K562 (cell line): ENCODE measurements at regions not wholly inside any gene's neighbourhood (a gene's known extent, or its start where the extent isn't known, plus 50 kb on each side); places are given as distances from the start of the nearest gene placed in this dataset.

Experiments
- ATAC-seq: fragments of 200-7000 bp; cut with Tn5 transposase; 3 replicates; pipeline ENCODE4 v1.9.1; 2020; ENCODE audit warnings: moderate library complexity
- BruUV-seq: library from RNA; stranded (reverse); fragments of 400-500 nt; replicated peaks from 2 replicates; lab custom pipeline; 2021; lab: Mats Ljungman, UMichigan
- CTCF ChIA-PET: fragments of 300-600 bp; formaldehyde crosslinking; extraction: SDS; loops from one replicate; lab custom pipeline; 2021; ENCODE audit warnings: low intra/inter-chr PET ratio; lab: Yijun Ruan, JAX
- POLR2A ChIA-PET: fragments of 300-600, 350-650 bp; sonication (Branson Sonifier 250); formaldehyde crosslinking; extraction: SDS; loops from one replicate; lab custom pipeline; 2021; ENCODE audit warnings: antibody characterized with exemption, inconsistent platforms; lab: Yijun Ruan, JAX
- DNase-seq, 4 experiments: peaks; one replicate each; pipeline versions ENCODE4 v3.0.0 to v3.0.0-alpha.2; 2011 to 2018; ENCODE audit warnings: low spot score in 3 of 4, mixed read lengths in 3 of 4; ENCODE audit errors: extremely low read depth in 1 of 4
- FAIRE-seq: peaks from 2 replicates; lab custom pipeline; 2011; peaks lifted over from hg19 to GRCh38; lab: Jason Lieb, UNC
- H2AFZ ChIP-seq: 2 replicates; pipeline ENCODE4 v1.6.0; 2011; ENCODE audit warnings: low read depth, low read length, control low read depth, inconsistent platforms
- H3K27ac ChIP-seq: fragments of 200-600 bp; 3 replicates; pipeline ENCODE4 v1.8.0; 2011; ENCODE audit warnings: low read depth, mild to moderate bottlenecking, control low read depth, inconsistent platforms, low read length, moderate library complexity, mixed read lengths; ENCODE audit errors: extremely low read depth
- H3K27me3 ChIP-seq, 2 experiments: fragments of 300-600 bp in 1 of 2; 2 replicates in 1 of 2; 3 replicates in 1 of 2; pipeline versions ENCODE4 v1.6.0 to v1.8.0; 2011; ENCODE audit warnings: inconsistent platforms in 2 of 2, low read length in 2 of 2, mild to moderate bottlenecking in 1 of 2, mixed read lengths in 1 of 2, moderate library complexity in 1 of 2; ENCODE audit not compliant: control insufficient read depth in 2 of 2, insufficient read depth in 2 of 2
- H3K36me3 ChIP-seq: fragments of 300-600 bp; 3 replicates; pipeline ENCODE4 v1.8.0; 2011; ENCODE audit warnings: mild to moderate bottlenecking, low read length, inconsistent platforms; ENCODE audit not compliant: control insufficient read depth, insufficient read depth
- H3K4me1 ChIP-seq, 2 experiments: fragments of 200-600 bp in 1 of 2; replicated peaks in 1 of 2; 2 replicates in 1 of 2; 3 replicates in 1 of 2; pipeline versions ENCODE4 v1.5.1 to v1.8.0; 2011; ENCODE audit warnings: inconsistent platforms in 2 of 2, low read length in 2 of 2, mild to moderate bottlenecking in 1 of 2, mixed read lengths in 1 of 2, moderate library complexity in 1 of 2; ENCODE audit not compliant: control insufficient read depth in 2 of 2, insufficient read depth in 2 of 2
- H3K4me2 ChIP-seq: 2 replicates; pipeline ENCODE4 v1.6.1; 2011; ENCODE audit warnings: low read length, control low read depth, inconsistent platforms, mixed read lengths; ENCODE audit not compliant: insufficient read depth
- H3K4me3 ChIP-seq: fragments of 200-600 bp; sonication (generic), shearing (Covaris generic); 2 replicates; pipeline ENCODE4 v1.5.1; 2016; ENCODE audit warnings: control low read depth, inconsistent platforms
- H3K79me2 ChIP-seq: fragments of 200-600 bp; 3 replicates; pipeline ENCODE4 v1.8.0; 2011; ENCODE audit warnings: low read length, inconsistent platforms; ENCODE audit not compliant: control insufficient read depth, insufficient read depth
- H3K9ac ChIP-seq, 2 experiments: 2 replicates each; pipeline versions ENCODE4 v1.6.0 to v1.6.1; 2011; ENCODE audit warnings: low read depth in 2 of 2, low read length in 2 of 2, control low read depth in 1 of 2, inconsistent platforms in 1 of 2, mild to moderate bottlenecking in 1 of 2, mixed read lengths in 1 of 2; ENCODE audit not compliant: insufficient read depth in 1 of 2
- H3K9me1 ChIP-seq: one replicate; pipeline ENCODE4 v1.6.0; 2011; ENCODE audit warnings: inconsistent platforms, mild to moderate bottlenecking, low read length, moderate library complexity; ENCODE audit not compliant: control insufficient read depth, insufficient read depth
- H3K9me3 ChIP-seq: replicated peaks from 2 replicates; pipeline ENCODE4 v1.5.1; 2011; ENCODE audit warnings: low read depth, low read length, inconsistent platforms; ENCODE audit not compliant: control insufficient read depth, insufficient read depth
- H4K20me1 ChIP-seq: replicated peaks from 2 replicates; pipeline ENCODE4 v1.6.1; 2011; ENCODE audit warnings: low read length, inconsistent platforms, mixed read lengths; ENCODE audit not compliant: control insufficient read depth, insufficient read depth
- CBX3 ChIP-seq, 2 experiments: IDR thresholded peaks; 1 replicate in 1 of 2; 2 replicates in 1 of 2; pipeline ENCODE4 v1.6.1; 2012; ENCODE audit warnings: inconsistent platforms in 2 of 2, low read length in 2 of 2, borderline replicate concordance in 1 of 2, control low read depth in 1 of 2
- ELF1 ChIP-seq: fragments of 200-800 bp; sonication (Bioruptor generic); IDR thresholded peaks from 2 replicates; pipeline ENCODE4 v1.6.1; 2016; ENCODE audit warnings: missing genetic modification characterization, missing compliant biosample characterization
- ESRRB ChIP-seq: fragments of 250-450 bp; sonication (Bioruptor Pico); IDR thresholded peaks from 2 replicates; pipeline ENCODE4 v1.5.0; 2020; ENCODE audit warnings: mild to moderate bottlenecking, moderate library complexity, borderline replicate concordance
- FUS ChIP-seq: fragments of 200-400 bp; formaldehyde crosslinking; optimal IDR thresholded peaks from 2 replicates; pipeline ENCODE3; 2017; ENCODE audit warnings: low read depth, low read length
- MTF1 ChIP-seq: fragments of 250-450 bp; sonication (Bioruptor Pico); IDR thresholded peaks from 2 replicates; pipeline ENCODE4 v1.9.0; 2021; ENCODE audit warnings: moderate library complexity, mild to moderate bottlenecking, inconsistent platforms, borderline replicate concordance
- NUFIP1 ChIP-seq: fragments of 450-650 bp; IDR thresholded peaks from 2 replicates; pipeline ENCODE4 v1.6.1; 2018; ENCODE audit not compliant: partially characterized antibody
- PHF8 ChIP-seq: fragments of 200-600 bp; sonication (generic); IDR thresholded peaks from 2 replicates; pipeline ENCODE4 v1.6.1; 2012; ENCODE audit warnings: mixed run types, mild to moderate bottlenecking, inconsistent platforms, low read length, moderate library complexity, borderline replicate concordance
- PYGO2 ChIP-seq: fragments of 450-650 bp; IDR thresholded peaks from 2 replicates; pipeline ENCODE4 v1.6.1; 2016; ENCODE audit warnings: mild to moderate bottlenecking, missing genetic modification characterization, moderate library complexity, missing compliant biosample characterization
- U2AF2 ChIP-seq: fragments of 200-400 bp; formaldehyde crosslinking; optimal IDR thresholded peaks from 2 replicates; pipeline ENCODE3; 2017; ENCODE audit warnings: low read depth, mild to moderate bottlenecking, low read length
- ZKSCAN8 ChIP-seq: fragments of 200-800 bp; sonication (Bioruptor generic); IDR thresholded peaks from 2 replicates; pipeline ENCODE4 v1.6.1; 2016; ENCODE audit warnings: missing genetic modification characterization, missing compliant biosample characterization
- ZNF512 ChIP-seq: IDR thresholded peaks from 2 replicates; pipeline ENCODE4 v1.6.1; 2016; ENCODE audit warnings: missing genetic modification characterization, missing compliant biosample characterization
- ZNF780A ChIP-seq: fragments of 250-450 bp; sonication (Bioruptor Pico); IDR thresholded peaks from 2 replicates; pipeline ENCODE4 v1.5.0; 2021; ENCODE audit warnings: mild to moderate bottlenecking
- WGBS: fragments of 100-300 bp; shearing (Covaris generic); methylation state at CpG from one replicate; pipeline ENCODE4 v1.1.6; 2016; ENCODE audit warnings: low coverage, mixed read lengths; ENCODE audit not compliant: insufficient coverage; ENCODE audit errors: missing lambda C conversion rate; 5-methylcytosine and 5-hydroxymethylcytosine counted together
- in situ Hi-C: fragments of 300-500 bp; cut with MboI; formaldehyde crosslinking; loops from 4 replicates; pipeline ENCODE4 v1.15.0; 2018; ENCODE audit warnings: inconsistent platforms, mixed read lengths
- intact Hi-C: fragments of 100-400 bp; cut with micrococcal nuclease; formaldehyde crosslinking; loops from 2 replicates; pipeline ENCODE4 v1.14.2; 2022
- TF ChIP-seq, protein P1 (sequence below), 3 experiments: fragments of 200-800 bp in 1 of 3; sonication (Bioruptor generic) in 1 of 3; sonication (generic) in 1 of 3; formaldehyde crosslinking in 1 of 3; IDR thresholded peaks; 2 replicates each; pipeline versions ENCODE4 v1.6.1 to v1.8.0; 2016 to 2022; ENCODE audit warnings: mild to moderate bottlenecking in 2 of 3, missing compliant biosample characterization in 2 of 3, missing genetic modification characterization in 2 of 3, missing genetic modification reagents in 1 of 3

DNA sequence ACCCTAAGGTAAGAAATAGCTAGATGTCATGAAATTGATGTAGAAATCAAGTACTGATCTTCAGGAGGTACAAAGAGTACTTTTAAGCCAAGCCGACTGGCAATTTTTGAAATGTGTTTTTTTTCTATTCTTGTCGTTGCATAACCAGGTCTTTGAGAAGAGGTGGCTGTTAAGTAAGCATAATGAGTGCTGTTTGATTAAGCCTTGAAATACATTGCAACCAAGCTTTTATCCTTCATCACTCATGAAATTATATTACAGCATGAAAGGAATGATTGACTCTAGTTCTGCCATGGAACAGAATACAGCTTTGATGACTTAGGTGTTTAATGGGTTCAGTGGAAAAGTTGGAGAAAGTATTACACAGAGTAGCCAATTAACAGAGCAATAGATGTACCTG lies 1720.2 kb upstream of the SEL1L start:
- no peak overlapping the region for H3K4me3 ChIP-seq
- ATAC-seq (no peak), FAIRE-seq (no peak), DNase-seq (no peak)
- no peaks in the 10 kb centered on the region for H3K79me2 ChIP-seq
- H3K4me2 ChIP-seq = no peak overlapping the region
- no peaks in the 10 kb centered on the region for H3K27me3 ChIP-seq
- no peak for TF ChIP-seq ZNF780A (CRISPR knock-in tag)
- TF ChIP-seq U2AF2 = no peak
- TF ChIP-seq ZKSCAN8 (CRISPR knock-in tag) = no peak
- no peaks in the 10 kb centered on the region for H3K36me3 ChIP-seq
- ChIA-PET POLR2A (no interaction called here), CTCF (no interaction called here)
- no peak overlapping the region for H2AFZ ChIP-seq
- H3K9me3 ChIP-seq = no peaks in the 10 kb centered on the region
- 0% methylated on average over 2 of the region's 2 CpGs for WGBS
- no peaks in the 10 kb centered on the region for H3K4me1 ChIP-seq
- H4K20me1 ChIP-seq = no peaks in the 10 kb centered on the region
- no TSS peak for BruUV-seq
- in situ Hi-C loops = no loop called here
- H3K9ac ChIP-seq = no peak overlapping the region
- no peak overlapping the region for H3K27ac ChIP-seq
- intact Hi-C loops = no loop called here
- no peaks in the 10 kb centered on the region for H3K9me1 ChIP-seq

- no TSS peak for BruUV-seq
- FAIRE-seq = no peak
- no peaks in the 10 kb centered on the region for H3K36me3 ChIP-seq
- TF ChIP-seq ZNF512 (tag) (no peak), PHF8 (no peak), ELF1 (tag) (no peak), FUS (no peak), NUFIP1 (no peak), CBX3 (IDR thresholded peaks at IDR 0.05; ENCODE audit: borderline replicate concordance in 1 of 2, low read length in 2 of 2) (no peak), PYGO2 (tag) (no peak), MTF1 (no peak), ESRRB (CRISPR knock-in tag) (no peak)
- TF ChIP-seq, protein P1, sequence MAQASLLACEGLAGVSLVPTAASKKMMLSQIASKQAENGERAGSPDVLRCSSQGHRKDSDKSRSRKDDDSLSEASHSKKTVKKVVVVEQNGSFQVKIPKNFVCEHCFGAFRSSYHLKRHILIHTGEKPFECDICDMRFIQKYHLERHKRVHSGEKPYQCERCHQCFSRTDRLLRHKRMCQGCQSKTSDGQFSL (CRISPR knock-in tag; IDR thresholded peaks at IDR 0.05) = no peak
- TF ChIP-seq, protein P1 (tag; IDR thresholded peaks at IDR 0.05) = no peak
Measured at GRCh38 chr14:83255015-83255726, 1721.5 kb upstream of the SEL1L start.

More at GRCh38 chr14:83255015-83255726, 1721.5 kb upstream of the SEL1L start:
- no peaks in the 10 kb centered on the region for H3K79me2 ChIP-seq
- no peak overlapping the region for H3K4me2 ChIP-seq
- POLR2A ChIA-PET = no interaction called here
- H3K4me1 ChIP-seq = no peaks in the 10 kb centered on the region
- H3K27ac ChIP-seq = no peak overlapping the region
- H2AFZ ChIP-seq = no peak overlapping the region
- in situ Hi-C loops = no loop called here
- H4K20me1 ChIP-seq = no peaks in the 10 kb centered on the region
- DNase-seq (no peak), ATAC-seq (no peak)
- H3K9me1 ChIP-seq = no peaks in the 10 kb centered on the region
- H3K9me3 ChIP-seq = no peaks in the 10 kb centered on the region
- 0% methylated on average over 2 of the region's 2 CpGs for WGBS
- no peaks in the 10 kb centered on the region for H3K27me3 ChIP-seq
- CTCF ChIA-PET = no interaction called here
- intact Hi-C loops = no loop called here
- H3K9ac ChIP-seq = no peak overlapping the region
- H3K4me3 ChIP-seq = no peak overlapping the region
